RPMI8226 (cell line): ENCODE measurements at regions not wholly inside any gene's neighbourhood (a gene's known extent, or its start where the extent isn't known, plus 50 kb on each side); places are given as distances from the start of the nearest gene placed in this dataset.
"Not testable (repeated sequence)": the region's sequence is repeated elsewhere in the genome, so short reads cannot be mapped to it uniquely, and the experiment has no call there.

Source experiments
- DNase-seq: peaks from one replicate; pipeline ENCODE4 v3.0.0-alpha.2; 2015

DNA sequence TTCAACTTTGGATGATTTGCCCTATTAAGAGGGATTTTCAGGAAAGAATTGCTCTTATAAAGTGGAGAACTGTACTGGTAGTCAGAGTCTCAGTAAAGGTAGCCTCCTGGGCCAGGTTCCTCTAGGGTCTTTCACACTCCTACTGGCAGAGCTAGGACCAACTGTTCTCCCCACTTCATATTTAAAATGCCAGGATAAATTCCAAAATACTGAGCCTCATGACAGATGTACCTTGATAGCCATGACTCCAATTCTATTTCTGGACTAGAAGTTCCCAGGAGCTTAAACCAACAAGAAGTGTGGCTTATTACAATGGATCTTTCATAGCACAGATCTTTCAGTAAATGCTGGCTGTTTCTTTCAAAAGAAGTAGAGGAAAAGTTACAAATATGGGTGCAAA, 126.5 kb downstream of the C12orf75 start:
- no peak for DNase-seq

DNA sequence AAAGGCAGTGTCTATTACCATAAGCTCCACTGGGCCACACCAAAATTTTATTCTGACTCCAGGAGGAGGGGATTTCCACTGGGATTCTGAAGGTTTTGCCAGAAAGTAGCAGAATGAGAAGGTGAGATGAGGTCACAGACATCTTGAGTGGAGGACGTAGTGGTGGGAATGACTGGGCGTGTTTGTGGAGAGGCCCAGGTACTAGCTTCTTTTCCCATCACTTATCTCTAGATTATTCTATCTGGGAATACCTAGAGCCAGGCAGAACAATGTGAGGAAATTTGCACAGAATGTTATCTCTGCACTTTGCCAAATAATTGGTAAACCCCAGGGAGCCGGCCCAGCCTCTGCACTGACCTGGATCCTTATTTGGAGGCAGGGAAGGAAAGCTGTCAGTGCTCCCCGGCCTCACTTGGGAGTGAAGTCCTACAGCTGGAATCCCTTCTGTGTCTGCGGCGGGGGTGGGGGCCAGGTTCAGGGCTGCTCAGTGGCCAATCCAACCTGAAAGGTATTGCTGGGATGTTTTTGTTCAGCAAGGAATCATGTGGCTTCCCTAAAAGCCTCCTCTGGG, 129.4 kb downstream of the C12orf75 start:
- DNase-seq: no peak

DNA sequence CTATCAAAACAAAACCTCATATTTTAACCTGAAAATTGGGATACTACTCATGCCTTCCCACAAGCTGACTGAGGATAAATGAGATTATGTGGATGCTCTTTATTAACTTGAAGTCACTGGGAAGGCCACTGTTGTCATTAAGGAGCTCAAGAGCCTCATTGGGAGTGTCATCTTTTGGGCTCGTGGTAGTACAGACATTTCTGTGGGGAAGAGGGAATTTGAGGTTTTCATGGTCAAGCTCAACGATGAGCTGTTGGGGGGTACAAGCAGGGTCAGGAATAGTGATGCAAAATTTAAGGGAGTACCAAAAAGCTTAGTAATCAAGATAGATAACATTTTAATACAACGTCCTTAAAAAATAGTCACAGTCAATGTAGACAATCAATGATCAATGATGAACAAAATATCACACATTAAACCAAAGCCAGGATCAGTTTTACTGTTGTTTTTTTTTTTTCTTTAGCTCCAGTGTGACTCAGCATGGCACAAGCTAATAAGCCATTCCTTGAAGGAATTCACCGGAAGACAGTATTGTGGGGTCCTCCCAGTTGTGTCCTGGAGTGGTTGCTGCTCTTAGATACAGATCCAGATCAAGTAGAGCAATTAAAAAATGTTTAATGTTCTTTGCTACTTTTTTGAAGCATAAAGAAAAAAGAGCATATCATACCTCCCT, 130.9 kb downstream of the C12orf75 start:
- DNase-seq: no peak

DNA sequence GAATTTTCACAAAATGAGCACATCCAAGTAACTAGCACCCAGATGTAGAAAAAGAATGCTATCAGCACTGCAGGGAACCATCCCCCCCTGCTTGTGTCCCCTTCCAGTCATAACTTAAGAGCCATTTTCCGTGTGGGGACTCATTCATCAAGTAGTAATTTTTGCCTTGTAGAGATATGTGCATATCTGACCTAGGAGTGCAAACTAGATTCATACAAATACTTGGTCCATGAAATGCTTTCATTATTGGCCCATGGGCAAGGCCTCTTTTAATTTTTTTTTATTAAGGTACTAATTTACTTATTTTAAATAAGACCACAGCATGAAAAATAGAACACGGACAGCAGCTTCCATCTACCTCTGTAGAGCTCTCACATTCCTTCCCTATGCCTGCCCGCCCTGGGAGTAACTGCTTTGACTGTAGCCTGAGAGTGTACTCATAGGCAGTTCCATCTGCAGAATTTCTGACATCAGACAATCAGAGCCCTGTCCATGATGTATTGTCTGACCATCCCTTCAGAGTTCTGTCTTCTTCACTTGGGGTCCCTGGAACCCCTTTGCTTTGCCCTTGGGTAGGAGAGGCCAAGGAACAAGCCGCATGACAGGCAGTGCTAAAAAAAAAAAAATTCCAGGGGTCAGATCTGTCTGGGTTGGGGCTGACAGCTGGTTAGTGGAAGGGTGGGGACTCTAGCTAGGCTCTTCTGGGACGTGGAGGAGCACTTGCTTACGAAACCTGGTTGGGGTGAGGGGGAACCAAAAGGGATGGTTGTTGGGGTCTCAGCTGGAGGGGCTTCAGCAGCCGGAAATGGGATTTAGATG, 131.7 kb downstream of the C12orf75 start:
- DNase-seq: no peak

DNA sequence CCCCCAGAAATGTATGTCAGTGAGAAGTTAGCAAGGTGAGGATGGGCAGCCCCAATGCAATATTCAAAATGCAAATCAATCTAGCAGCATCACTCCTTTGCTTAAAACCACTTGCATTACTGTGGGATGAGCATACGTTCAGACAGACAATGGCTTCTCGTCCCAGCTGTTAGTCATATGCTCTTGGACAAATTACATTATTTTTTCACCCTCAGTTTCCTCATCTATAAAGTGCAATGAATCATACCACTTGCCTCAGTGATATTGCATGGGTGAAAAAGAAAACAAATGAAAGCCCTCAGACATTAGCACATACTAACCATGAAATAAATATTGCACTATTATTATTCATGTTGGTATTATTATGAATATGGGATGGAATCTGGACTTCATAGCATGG, 132.3 kb downstream of the C12orf75 start:
- no peak for DNase-seq

DNA sequence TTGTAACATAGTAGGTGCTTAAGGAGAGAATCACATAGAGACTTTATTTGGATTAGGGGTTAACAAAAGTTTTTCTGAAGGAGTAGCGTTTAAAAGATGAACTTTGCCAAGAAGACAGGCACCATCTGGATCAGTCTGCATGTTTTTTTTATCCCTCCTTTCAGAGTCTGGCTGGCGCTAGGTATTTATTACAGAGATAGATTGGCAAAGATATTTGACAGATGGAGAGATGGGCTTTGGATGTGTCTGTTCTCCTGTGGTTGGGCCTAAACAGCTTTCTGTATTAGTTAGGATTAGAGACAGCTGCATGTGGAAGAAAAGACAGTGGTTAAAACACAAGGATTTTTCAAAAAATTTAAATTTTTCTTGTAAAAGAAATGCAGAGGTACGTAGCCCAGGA, 133.9 kb downstream of the C12orf75 start:
- DNase-seq: no peak

DNA sequence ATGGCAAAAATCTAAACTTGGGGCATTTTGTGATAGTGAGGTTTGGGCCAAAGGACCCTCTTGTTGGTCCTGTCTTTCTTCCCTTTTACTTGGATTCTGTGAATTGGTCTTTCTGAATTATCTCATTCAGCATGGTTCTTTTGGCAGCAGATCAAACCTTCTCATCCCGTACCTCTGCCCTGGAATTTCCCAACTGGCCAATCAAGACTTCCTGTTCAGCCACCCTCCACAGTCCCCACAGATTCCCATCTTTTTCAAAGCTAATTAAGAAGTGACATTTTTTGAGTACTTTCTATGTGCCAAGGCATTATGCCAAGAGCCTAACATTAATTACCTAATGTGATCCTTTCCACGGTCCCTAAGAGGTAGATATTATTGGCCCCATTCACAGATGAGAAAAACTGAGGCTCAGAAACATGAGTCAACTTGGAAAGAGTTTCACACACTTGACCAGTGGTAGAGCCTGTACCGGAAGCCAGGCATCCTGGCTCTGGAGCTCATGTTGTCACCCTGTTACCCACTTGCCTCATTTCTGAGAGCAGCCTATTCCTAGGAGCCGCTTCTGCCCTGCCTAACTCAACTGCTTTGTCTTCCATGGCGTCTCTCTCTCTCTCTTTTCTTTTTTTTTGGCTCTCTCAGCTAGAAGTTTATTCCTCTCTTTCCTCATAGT, 135.9 kb downstream of the C12orf75 start:
- DNase-seq: no peak

DNA sequence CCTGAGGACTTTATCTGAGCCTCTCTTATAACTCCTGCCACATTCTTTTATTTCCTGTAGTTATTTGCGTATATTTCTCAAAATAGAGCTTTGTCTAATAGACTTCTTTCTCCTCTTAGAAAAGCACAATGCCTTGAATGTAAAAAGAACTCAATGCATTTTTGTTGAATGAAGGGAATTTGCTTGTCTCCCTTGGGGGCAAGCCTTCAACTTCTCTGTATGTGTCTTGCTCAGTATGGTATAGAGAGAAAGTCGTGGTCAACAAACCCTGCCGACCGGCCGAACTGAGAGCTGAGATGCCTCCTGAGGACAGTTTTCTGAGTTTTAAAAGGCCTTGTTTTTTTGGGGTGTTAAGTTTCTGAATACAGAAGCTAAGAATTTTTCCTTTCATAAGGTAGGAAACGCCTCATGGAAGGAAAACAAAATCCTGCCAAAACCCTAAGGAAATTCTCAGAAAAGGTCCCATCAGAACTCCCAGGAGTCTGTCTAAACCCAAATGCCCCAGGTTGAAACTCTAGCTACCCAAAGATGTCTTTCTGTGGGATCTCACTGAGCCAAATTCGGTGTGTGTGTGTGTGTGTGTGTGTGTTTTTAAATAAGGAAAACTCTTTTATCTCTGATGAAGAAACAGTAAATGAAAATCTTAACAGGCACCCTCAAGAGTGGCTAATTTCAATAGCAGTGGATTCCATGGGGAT, 136.6 kb downstream of the C12orf75 start:
- no peak for DNase-seq

DNA sequence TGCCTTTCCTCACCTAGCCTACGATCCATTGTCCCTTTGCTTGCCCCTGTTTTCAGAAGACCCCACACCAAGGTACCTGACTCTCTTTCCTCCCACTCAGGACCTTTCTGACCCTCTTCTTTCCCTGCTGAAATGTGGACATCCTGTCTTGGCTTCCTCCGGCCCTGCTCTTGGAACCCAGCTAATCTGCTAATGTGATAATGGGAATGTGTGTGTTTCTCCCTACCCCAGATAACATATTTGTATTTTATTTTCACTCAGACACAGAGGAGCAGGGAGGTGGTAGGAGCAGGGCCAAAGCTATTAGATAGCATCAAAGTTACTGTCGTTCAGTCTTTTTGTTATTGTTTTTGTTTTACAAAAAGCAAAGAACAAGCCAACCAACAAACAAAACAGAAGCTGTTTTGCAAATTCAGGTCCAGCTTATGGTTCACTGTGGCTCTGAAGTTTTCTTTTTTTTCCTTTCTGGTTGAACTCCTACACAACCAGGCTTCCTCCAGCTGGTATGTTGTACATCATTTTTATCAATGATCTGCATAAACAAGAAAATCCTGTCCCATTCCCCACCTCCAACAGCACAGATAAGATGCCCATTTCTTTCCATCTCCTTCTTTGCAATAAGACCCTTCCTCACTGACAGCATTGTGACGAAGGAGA, 137.3 kb downstream of the C12orf75 start:
- DNase-seq: no peak

DNA sequence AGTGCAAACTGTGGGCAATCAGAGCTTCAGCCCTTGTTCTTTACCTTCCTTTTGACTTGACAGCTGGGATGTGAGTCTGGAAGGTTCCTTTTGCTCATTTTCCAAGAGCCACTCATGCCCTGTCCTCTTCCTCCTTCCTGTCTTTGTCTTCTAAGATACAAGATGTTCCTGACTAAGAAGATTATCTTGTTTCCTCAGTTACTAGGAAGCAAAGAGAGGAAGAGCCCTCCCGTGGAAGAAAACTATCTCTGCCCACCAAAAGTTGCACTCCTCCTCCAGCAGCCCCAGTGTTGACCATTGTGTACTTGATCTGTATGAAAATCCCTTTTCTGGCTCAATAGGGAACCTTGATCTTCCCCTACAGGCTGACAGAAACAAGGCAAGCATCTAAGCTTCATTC, 138.0 kb downstream of the C12orf75 start:
- no peak for DNase-seq

DNA sequence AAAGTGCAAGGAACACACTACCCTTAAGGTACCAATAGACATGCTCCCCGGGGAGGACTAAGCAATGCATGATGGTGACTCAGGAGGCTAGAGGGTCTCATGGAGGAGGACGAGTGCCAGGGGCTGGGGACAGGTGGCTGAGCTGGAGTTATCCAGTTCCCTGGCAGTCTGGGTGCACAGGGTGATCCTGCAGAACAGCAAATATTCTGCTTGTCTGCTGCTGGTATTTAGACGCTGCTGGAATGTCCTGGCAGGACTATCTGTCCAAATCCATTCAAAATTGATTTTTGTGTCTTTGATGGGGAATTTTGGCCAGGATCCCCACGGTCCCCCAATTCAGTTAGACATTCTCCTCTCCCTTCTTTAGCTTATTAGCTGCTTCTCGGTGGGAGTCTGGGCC, 138.7 kb downstream of the C12orf75 start:
- DNase-seq: no peak

DNA sequence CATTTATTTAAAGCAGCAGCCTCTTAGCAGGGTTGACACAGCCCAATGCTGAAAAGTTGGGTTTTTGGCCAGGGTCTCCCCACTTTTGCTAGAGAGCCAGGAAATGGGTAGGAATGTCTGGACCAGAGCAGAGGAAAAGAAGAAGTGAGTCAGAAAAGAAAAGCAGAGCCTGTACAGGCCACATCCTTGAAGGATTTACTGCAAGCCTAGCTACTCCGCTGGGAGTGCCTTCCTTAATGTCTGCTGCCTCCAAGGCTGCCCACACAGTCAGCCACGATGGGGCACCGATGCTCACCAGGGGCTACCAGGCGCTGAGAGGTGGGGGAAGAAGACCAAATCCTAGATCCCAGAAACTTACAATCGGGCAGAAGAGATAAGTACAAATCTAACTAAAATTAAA, 139.2 kb downstream of the C12orf75 start:
- DNase-seq: no peak

DNA sequence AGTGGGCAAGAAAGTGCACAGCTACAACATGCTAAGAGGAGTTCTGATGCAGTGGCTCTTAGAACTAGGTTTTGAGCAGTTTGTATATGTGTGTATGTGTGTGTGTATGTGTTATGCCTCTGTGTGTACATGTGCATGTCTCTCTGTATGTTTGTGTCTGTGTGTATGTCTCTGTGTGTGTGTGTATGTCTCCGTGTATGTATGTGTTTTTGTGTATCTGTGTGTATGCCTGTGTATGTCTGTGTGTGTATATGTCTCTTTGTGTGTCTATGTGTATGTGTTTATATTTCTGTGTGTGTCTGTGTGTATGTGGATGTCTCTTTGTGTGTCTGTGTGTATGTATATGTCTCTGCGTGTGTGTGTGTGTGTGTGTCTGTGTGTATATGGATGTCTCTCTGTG, 139.6 kb downstream of the C12orf75 start:
- no peak for DNase-seq

DNA sequence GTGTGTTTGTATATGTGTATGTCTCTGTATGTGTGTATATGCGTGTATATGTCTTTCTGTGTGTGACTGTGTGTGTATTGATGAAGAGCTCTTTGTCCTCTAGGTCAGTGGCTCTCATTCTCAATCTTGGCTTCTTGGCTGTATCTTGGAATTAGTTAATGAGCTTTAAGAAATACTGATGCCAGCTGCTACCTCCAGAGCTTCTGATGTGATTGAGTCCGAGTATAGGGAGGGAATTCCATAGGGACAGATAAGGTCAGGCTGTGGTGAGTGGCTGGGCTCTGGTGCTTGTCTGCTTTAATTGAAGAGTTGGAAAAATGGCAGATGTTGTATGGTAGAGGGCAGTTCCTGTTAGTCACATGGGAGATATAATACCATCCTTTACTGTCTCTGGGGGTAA, 140.1 kb downstream of the C12orf75 start:
- DNase-seq: no peak

DNA sequence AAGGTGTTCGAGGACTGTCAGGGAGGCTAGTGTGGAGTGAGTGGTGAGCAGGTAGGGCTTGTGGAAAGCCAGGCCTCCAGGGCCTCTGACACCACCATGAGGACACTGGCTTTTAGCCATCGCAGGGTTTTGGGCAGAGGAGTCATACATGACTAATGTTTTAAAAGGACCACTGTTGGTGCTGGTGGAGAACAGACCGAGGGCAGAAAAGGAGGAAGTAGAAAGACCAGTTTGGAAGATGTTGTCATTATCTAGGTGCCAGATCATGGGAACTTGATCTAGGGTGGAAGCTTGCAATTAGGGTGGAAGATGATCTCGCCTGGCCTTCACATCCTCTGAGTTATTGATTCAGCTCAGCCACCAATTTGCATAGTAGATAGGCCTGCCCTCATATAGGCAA, 144.2 kb downstream of the C12orf75 start:
- no peak for DNase-seq

DNA sequence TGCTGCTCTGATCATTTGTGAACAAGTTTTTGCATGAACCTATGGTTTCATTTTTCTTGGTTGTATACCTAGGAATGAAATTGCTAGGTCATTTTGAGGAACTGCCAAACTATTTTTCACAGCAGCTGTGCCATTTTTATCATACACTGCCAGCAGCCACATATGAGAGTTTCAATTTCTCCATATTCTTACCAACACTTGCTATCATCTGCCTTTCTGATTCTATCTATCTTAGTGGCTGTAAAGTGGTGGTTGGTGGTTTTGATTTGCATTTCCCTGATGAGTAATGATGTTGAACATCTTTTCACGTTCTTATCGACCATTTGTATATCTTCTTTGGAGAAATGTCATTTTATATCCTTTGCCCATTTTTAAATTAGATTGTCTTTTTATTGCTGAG, 146.1 kb downstream of the C12orf75 start:
- DNase-seq: no peak

DNA sequence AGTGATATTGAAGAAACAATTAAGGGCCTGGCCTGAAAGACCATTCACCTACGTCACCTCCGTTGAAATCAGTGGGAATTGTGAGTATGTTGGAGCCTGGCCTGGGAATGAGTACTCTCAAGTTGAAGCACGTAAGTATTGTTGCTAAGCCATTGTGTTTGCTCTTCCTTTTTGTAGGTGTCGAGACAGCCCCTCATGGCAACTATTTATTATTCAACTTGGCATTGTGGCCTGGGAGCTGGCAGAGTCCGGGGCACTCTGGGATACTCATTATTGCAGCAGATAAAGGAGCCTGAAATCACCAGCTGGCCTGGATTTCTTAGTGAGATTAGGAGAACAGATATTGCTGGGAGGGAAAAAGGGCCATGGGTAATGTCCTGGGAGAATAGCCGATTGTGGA, 147.4 kb downstream of the C12orf75 start:
- no peak for DNase-seq

DNA sequence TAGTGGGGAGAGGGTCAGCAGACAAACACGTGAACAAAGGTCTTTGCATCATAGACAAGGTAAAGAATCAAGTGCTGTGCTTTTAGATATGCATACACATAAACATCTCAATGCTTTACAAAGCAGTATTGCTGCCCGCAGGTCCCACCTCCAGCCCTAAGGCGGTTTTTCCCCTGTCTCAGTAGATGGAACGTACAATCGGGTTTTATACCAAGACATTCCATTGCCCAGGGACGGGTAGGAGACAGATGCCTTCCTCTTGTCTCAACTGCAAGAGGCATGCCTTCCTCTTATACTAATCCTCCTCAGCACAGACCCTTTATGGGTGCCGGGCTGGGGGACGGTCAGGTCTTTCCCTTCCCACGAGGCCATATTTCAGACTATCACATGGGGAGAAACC, 148.3 kb downstream of the C12orf75 start:
- DNase-seq: not testable (repeated sequence)

DNA sequence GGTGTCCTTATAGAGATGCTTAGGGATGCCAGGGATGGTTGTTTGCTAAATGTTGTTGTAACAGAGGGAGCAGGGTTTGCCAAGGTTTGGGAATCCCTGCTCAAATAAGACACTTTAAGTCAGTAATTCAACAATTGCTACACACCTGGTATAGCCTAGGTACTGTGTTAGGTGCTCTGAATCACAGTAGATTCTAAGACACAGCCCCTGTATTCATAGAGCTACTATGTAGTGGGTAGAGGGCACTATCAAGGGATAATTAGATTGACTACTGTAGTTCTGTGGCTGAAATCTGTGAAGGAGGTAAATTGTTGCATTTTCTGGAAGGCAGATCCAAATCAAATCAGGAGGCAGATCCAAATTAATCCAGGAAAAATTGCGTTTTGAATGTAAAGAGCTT, 149.2 kb downstream of the C12orf75 start:
- DNase-seq: no peak

DNA sequence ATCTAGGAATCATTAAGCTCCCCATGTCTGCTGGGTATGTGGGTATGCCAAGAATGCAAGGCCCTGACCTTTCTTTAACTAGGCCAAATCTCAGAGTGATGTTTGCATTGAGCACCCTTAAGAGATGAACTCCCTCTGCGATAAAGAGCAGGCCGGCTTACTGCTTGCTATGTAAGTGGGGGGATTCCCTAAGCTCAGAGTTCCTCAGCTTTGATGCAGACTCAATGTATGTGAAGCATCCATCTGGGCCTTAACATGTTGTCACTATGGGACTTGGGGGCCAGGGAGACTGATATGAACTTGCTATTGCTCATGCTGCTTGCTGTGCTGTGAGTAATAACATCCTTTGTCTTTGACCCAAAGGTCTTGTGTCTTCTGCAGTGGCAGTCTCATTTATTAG, 149.7 kb downstream of the C12orf75 start:
- DNase-seq: no peak

DNA sequence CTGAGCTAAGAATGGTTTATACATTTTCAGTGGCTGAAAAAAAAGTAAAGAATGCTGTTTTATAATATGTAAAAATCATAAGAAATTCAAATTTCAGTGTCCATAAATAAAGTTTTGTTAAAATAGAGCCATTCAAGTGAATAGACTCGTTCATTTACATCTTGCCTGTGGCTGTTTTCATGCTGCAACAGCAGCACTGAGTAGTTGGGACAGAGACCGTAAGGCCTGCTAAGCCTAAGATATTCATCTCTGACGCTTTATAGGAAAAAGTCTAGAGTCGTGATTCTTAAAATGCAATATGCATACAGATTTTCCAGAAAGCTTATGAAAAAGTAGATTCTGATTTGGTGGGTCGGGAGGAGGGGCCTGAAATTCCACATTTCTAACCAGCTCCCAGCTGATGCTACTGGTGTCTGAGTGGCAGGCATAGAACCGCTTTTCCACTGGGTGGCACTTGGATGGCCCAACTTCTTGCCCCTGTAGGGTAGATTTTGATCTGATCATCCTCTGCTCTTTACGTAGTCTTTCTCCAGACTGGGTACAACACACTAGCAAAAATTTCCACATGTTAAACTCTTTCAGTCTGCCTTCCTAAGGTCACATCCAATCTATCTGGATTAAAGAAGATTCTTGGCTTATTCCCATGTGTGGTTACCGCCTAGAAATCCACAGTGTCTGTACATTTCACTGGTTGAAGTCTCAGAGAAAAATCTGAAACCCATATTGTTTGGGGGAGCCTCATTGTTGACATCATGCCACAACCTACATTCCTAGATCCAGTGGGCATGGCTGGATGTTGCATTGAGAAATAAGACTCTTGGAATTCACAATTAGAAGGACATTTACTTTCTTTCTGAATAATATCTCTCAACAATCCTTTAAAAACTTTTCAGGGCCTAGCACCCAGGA, 151.2 kb downstream of the C12orf75 start:
- no peak for DNase-seq

DNA sequence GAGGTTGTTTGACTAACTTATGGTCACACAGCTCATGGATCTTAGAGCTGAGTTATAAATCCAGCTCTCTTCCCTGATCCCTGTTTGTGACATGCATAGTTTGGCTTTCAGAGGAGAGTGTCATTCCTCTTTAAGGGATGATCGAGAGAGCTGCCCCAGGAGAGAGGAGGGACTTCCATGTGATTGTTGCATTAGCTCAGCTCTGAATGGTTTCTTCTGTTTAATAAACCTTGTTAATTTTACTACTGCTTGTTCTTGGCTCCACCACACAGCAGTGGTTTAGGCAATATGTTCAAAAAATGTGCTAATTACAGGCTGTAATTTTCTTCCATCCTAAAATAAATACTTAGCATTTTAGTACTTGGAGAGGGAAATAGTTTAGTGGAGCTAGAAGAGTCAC, 152.5 kb downstream of the C12orf75 start:
- DNase-seq: no peak
